OCI-LY7 (cell line): ENCODE measurements at regions not wholly inside any gene's neighbourhood (a gene's known extent, or its start where the extent isn't known, plus 50 kb on each side); places are given as distances from the start of the nearest gene placed in this dataset.

Source experiments
- CTCF ChIP-seq: fragments of 200-600 bp; sonication (generic); conservative IDR thresholded peaks from 2 replicates; pipeline ENCODE4 v1.5.1; 2014; ENCODE audit warnings: mild to moderate bottlenecking, antibody characterized with exemption, low read length, moderate library complexity, mixed read lengths
- EZH2phosphoT487 ChIP-seq: fragments of 200-600 bp; sonication (generic); IDR thresholded peaks from 2 replicates; pipeline ENCODE4 v1.6.1; 2018; ENCODE audit warnings: low read depth, borderline replicate concordance, mild to moderate bottlenecking, mixed run types, antibody characterized with exemption, low read length, moderate library complexity, mixed read lengths

- no peak for TF ChIP-seq CTCF
- TF ChIP-seq EZH2phosphoT487 = no peak
Observed at GRCh38 chr3:180131169-180131568, 94.4 kb upstream of the PEX5L start.
